HG02870 (cell line): ENCODE measurements at regions not wholly inside any gene's neighbourhood (a gene's known extent, or its start where the extent isn't known, plus 50 kb on each side); places are given as distances from the start of the nearest gene placed in this dataset.
"Not testable (repeated sequence)": the region's sequence is repeated elsewhere in the genome, so short reads cannot be mapped to it uniquely, and the experiment has no call there.

Experiments
- ATAC-seq: cut with Tn5 transposase; IDR thresholded peaks from one replicate; pipeline ENCODE4 v1.9.1; 2021; ENCODE audit warnings: mild to moderate bottlenecking, moderate library complexity; ENCODE audit not compliant: unreplicated experiment

DNA sequence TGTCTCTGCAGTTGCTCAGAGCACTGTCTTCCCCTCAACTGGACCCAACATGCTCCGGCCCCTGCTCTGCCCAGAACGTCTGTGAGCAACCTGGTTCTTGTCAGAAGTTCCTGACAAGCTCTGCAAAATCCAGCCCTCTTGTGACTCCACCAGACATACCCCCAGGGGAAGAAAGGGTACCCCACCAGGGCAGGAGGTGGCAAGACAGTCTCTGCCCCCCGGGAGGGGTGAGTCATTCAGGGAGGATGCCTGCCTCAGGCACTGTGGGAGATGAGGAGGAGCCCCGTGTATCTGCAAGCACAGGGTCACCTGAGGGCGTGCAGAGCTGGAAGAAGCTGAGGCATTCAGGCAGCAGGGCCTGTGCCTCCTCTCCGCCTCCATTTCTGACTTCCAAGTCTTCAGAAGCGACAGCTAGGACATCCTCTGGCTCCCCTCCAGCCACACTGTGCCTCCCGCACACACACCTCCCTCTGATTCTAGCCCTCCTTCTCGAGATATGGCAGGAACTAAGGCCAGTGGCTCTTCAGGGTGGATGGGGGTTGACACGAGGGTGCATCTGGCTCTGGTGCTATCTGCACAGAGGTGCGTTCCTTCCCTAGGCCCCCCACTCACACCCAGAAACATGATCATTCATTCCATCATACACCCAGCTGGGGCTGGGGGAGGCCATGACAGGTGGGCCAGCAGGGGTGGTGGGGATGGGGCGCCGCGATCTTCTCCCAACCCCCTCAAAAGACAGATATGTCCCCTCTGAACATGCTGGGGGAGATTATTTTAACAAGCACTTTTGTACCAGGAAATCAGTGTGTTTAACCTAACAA is 222.2 kb downstream of the CYP26B1 start:
- no peak for ATAC-seq

DNA sequence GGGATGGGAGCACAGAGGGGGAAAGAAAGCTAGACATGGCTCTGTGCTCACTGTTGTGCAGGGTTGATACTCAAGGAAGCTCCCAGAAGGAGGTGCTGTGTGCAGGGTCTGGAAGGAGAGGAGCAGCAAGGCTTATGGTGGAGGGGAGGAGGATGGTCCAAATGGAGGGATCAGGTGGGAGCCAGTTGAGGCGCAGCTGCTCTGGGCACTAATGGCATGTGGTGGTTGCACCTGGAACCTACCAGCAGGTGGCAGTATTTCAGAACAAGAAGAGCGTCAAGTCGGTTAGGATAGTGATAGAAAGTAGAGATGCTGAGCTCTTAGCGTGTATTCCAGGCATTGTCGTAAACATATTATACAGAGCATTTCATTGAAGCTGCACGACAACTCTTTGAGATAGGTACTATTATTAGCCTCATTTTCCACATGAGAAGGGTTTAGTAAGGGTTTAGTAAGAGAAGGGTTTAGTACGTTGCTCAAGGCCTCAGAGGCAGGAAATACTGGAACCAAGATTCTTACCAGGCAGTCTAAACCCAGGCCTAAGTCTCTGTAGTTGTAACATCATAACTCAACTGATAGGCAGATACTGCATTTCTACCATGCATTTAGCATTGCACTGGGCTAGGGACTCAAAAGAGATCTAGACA is 223.7 kb downstream of the CYP26B1 start:
- ATAC-seq: peak; percentile 56

DNA sequence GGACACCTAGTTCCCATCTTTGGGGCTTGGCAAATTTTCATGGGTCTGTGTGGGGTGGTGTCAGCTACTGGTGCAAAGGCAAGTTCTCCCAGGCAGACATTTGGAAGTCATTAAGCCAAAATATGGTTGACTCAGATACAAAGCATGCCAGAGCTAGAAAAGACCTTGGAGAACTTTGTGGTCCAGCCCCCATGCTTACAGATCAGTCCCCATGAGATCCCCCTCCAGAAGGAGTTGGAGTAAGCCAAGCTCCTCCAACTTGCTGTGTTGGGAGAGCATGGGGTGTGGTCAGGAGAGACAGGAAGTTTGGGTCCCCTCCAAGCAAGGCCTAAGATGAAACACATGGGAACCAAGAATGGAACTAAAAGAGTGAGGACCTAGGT is 224.5 kb downstream of the CYP26B1 start:
- ATAC-seq: no peak

DNA sequence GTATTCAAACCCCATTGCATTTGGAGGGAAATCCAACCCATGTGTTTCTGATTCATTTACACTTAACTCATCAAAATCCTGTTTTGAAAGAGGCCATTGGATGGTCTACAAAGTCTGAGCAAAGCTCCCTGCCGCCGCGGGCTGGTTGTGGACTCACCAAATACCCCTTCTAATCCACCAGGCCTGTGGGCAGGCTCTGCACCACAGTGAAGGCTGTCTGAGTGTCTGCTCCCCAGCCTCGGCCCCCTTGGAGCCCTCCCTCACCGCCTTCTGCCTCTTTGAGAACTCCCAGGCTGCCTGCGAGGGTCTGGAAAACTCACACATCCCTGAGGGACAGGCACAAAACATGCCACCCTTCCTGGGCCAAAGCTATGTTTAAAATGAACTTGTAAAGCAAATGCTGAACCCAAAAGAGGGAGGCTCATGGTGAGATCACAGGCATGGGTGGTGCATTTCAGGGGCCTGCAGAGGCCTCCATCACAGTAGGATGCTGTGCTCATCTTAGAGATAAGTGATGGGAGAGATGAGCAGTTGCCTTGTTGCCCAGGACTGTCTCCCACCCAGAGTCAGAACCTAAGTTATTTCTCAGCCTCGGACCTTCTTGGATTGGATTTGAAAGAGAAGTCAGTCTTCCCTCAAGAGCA is 225.0 kb downstream of the CYP26B1 start:
- no peak for ATAC-seq

DNA sequence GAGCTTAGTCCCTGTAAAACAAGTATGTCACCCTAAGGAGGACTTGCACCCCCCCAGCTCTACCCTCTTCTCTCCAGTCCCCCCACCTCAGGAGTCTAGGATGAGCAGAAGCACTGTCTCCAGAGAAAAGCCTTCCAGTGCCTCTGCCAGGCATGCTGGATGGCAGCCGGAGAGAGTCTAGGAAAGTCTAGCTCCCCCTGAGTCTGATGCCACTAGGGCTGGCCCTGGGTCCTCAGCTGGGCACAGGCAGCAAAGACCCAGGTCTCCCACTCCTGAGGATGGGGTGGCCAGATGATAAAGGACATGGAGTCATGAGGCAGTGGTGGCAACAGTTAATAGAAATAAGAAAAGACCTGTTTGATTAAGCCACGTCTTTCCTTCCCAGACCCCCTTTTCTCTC is 225.6 kb downstream of the CYP26B1 start:
- no peak for ATAC-seq

DNA sequence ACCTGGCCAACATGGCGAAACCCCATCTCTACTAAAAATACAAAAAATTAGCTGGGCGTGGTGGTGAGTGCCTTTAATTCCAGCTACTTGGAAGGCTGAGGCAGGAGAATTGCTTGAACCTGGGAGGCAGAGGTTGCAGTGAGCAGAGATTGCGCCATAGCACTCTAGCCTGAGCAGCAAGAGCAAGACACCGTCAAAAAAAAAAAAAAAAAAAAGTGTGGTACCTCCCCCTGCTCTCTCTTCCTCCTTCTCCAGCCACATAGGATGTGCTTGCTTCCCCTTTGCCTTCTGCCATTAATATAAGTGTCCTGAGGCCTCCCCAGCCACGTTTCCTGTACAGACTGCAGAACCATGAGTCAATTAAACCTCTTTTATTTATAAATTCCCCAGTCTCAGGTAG is 226.8 kb downstream of the CYP26B1 start:
- ATAC-seq: not testable (repeated sequence)

DNA sequence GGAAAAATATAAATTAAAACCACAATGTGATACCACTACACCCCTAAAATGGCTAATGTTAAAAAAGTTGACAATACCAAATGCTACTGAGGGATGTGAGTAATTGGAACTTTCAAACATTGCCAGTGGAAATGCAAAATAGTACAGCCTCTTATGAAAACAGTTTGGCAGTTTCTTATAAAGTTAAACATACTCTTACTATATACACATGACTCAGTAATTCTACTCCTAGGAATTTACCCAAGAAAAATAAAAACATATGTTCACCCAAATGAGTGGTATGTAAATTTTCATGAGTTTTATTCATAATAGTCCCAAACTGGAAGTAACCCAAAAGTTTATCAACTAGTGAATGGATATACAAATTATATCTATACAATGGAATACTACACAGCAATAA is 228.0 kb downstream of the CYP26B1 start:
- ATAC-seq: no peak

DNA sequence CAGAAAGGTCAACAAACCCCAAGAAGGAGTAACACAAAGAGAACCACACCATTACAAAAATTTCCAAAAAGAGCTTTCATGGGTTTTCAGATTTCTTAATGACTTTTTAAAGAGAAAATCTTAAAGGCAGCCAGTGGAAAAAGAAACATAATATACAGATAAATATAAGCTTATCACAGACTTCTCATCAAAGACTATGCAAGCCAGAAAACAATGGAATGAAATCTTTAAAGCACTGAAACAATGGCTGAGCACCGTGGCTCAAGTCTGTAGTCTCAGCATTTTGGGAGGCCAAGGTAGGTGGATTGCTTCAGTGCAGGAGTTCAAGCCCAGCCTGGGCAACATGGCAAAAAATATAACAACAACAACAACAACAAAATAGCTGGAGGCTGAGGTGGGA is 237.4 kb downstream of the CYP26B1 start:
- ATAC-seq: no peak

DNA sequence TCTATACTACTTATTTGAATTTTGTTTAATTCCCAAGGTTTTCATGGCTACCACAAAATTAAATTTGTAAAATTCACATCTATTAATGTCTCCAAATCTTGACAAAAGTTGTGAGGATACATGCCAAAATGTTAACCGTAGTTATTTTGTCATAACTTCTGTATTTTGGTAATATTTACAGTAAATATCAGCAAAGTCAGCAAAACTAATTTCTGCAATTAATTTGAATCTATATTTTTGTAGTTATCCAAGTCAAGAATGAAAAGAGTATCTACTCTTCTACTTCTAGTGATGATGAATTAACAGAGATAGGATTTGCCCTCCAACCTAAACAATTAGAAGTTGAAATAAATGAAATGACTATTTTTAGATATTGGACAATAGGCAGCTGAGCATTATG is 238.9 kb downstream of the CYP26B1 start:
- ATAC-seq: no peak

DNA sequence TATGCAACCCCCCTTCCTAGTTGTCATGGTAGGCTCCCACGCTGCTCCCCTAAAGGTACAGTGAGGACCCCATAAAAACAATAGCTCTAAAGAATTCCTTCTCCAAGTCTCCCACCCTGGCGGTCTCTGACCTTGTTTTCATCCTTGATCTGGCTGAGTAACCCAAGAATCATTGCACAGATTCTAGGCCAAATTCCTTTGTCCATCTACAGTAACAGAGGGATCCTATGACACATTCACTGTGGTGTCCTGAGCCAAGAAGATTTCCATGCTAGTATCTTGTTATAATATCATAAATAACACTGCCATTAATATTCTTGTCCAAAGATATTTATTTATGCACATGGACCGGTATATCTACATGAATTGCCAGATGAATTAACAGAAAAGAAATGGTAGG is 240.2 kb downstream of the CYP26B1 start:
- ATAC-seq: no peak

DNA sequence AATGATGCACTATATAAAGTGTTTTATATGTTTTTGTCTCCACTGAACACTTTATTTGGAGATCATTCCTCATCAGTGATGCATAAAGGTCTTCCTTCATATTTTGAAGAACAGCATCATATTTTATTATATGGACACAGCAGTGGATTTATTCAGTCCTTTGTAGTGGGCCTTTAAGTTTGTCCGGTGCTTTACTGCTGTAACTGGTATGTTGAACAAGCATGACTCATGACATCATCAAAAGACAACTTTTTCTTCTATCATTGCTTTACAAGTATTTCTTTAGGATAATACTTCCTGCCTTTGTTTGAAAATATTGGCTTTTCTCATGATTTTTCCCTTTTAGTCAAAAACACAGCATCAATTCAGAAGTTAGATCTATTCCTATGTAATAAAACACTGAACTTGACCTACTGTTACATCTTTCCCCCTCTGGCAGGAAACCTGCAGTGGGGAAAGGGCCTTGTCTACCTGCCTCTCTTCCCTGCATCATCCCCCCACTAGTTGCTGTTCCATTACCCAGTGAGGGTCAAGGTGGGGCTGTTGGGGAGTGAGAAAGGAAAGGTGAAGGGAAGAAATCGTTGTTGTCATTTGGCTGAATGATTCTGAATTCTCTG is 241.2 kb downstream of the CYP26B1 start:
- ATAC-seq: no peak

DNA sequence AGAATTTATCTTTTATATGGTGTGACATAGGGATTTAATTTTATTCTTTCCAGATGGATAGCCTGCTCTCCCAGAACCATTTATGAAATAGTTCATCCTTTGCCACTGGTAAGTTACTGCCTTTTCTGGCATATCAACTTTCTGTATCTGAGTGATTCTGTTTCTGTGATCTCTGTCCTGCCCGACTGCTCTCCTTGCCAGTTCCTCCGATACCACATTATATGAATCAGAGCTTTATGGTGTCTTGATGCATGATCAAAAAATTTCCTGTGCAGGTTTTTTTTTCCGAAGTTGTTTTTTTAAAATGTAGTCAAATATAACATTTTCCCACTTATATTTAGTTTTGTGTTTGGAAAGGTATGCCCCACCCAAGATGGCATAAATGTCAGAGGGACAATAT is 242.5 kb downstream of the CYP26B1 start:
- ATAC-seq: no peak

DNA sequence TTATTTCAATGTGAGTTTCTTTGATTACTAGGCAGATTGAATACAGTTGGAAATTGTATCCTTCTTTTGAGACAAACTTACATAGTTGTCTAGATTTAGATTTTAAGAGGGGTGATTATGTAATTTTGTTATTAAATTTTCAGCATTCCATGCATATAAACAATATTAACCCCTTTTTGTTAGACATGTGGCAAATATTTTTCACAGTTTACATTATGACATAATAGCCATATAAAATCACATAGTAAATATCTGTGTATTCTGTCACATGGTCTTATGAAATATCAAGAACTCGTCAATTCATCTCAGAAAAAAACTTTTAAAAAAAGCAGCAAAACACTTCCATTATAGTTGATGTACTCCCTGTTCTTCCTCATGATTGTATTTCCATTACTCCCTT is 243.8 kb downstream of the CYP26B1 start:
- ATAC-seq: no peak

DNA sequence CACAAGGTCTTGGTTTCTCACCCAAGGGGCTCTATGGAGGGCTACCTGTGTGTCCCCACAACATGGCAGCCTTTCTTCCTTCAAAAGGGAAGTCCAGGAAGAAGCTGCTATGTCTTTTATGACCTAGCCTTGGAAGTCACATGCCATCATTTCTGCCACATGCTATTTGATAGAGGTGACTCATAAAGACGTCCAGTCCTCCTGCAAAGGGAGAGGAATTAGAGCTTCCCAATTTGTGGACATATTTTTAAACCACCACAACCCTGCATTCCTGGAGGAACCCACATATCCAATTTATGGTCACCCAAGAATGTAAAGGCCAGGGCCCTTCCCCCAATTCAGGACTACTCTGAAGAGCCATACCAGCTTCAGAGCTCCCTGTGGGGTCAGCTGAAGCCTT is 246.2 kb downstream of the CYP26B1 start:
- ATAC-seq: no peak

DNA sequence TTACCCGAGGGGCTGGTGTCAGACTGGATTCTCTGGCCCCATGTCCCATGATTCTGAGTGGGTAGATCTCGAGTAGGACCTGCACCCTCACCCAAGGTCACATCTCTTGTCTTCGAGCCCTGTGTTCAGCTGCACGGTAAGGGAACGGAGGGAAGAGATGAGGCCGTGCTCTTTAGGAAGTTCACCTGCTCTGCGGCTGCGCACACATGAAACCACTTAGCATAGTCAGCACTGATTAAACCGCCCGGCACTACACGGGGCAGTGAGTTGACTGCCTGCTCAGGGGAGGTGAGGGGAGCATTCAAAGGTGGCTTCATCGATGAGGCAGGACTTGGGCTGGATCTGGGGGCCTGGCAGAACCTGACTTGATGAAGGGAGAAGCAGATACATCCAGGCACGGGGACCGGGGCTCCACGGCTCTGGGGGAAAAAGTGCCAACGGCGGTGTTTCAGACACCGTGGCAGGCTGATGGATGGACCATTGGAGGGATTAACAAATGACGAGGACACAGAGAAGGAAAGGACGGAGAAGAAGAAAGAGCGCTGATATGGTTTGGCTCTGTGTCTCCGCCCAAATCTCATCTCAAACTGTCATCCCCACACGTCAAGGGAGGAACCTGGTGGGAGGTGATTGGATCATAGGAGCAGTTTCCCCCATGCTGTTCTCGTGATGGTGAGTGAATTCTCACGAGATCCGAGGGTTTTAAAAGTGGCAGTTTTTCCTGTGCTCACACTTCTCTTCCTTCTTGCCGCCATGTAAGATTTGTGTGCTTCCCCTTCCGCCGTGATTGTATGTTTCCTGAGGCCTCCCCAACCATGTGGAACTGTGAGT is 248.6 kb downstream of the CYP26B1 start:
- ATAC-seq: no peak

DNA sequence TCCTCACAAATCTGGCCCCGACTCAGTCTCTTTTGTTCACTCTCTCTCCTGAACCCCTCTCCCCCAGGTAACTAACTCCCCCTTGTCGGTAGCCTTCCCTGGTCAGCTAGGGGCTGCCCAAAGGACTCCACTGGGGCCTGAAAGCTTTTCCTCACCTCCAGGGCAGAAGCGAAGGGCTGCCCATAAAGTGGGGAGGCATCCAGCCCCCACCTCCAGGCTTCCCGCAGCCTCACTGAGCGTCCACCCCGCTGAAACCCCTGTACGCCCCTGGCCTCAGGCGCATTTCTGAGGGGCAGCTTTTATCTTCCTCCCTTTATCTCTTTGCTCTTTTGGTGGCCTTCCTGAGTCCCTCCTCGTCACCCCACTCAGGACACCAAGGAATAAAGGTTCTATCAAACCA is 249.3 kb downstream of the CYP26B1 start:
- ATAC-seq: no peak

DNA sequence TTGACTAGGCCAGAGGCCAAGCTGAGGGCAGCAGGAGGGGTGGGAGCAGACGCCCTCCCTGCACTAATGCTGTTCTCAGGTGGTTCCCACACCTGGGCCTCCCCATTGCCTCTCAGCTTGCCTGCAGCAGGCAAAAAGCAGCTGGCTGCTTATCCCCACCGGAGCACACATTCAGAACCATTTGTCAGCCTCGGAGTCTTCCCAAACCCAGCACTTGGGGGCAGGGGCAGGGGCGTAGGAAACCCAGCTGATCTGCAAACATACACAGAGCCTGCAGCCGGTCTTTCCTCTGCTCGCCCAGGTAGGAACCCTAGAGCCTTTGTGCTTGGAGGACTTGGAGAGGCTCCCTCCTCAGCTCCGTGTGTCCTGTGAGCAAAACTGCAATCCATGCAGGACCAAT is 249.8 kb downstream of the CYP26B1 start:
- no peak for ATAC-seq

DNA sequence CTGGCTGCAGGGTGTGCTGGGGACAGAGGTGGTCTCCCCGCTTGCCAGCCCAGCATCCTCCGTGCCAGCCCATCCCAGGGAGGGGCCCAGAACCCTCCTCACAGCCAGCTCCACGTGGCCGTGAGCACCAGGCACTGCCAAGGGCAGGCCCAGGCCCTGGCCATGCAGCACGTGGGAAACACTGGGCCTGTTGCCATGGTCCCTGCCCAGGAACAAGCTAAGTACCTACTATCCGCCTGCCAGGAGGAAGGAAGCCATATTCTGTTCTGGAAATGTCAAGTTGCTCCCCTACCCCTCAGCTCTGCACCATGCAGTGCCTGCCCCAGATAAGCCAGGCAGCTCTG is 250.6 kb downstream of the CYP26B1 start:
- no peak for ATAC-seq

DNA sequence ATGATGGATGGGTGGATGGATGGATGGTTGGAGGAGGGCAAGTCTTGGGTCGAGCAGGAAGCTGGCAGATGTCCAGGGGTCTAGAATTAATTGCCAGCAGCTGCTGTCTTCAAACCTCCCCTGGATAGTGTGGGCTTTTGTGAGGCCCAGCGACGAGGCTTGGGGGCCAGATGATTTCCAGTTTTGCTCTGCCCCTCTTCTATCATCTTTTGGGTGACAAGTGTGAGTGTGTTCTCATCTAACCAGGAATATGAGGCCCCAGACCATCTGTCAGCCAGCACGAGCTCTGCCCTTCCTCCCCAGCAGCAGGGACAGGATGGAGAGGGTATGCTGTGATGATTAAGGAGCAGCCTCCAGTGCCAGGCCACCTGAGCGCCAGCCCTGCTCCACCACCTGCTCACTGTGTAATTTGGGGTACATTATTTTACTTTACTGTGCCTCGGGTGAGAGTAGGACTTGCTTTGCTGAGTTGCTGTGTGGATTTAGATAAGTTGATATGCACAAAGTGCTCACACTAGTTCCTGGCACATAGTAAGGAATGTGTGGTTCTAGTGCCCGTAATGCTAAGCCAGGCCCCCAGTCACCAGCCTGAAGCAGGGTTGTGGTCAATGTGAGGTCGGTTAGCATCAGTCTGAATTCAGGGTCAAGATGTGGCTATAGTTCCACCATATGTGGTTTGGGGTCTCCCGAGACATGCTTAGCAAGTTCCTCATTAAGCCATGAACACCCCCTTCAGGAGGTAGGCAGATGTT is 251.1 kb downstream of the CYP26B1 start:
- no peak for ATAC-seq
